Immature natural killer cell (primary cell): ENCODE measurements at regions not wholly inside any gene's neighbourhood (a gene's known extent, or its start where the extent isn't known, plus 50 kb on each side); places are given as distances from the start of the nearest gene placed in this dataset.
"Not testable (repeated sequence)": the region's sequence is repeated elsewhere in the genome, so short reads cannot be mapped to it uniquely, and the experiment has no call there.

ENCODE experiments used
- DNase-seq, 3 donors: peaks; one replicate each; pipeline ENCODE4 v3.0.0; 2022; ENCODE audit warnings: mixed read lengths in 1 of 3
- H3K27ac Mint-ChIP-seq, 6 donors: one replicate each; pipeline ENCODE4 v1.8.0; 2020; ENCODE audit warnings: mixed read lengths in 6 of 6, mild to moderate bottlenecking in 5 of 6, inconsistent platforms in 4 of 6, moderate library complexity in 3 of 6
- H3K27me3 Mint-ChIP-seq, 3 donors: one replicate each; pipeline ENCODE4 v1.8.0; 2020 to 2021; ENCODE audit warnings: low read depth in 3 of 3, mild to moderate bottlenecking in 3 of 3, mixed read lengths in 3 of 3, moderate library complexity in 3 of 3, inconsistent platforms in 1 of 3
- H3K36me3 Mint-ChIP-seq, 3 donors: one replicate each; pipeline ENCODE4 v1.8.0; 2020; ENCODE audit warnings: mixed read lengths in 3 of 3, inconsistent platforms in 2 of 3, mild to moderate bottlenecking in 2 of 3
- H3K4me1 Mint-ChIP-seq, 2 donors: one replicate each; pipeline ENCODE4 v1.8.0; 2020; ENCODE audit warnings: inconsistent platforms in 2 of 2, mild to moderate bottlenecking in 2 of 2, mixed read lengths in 2 of 2, moderate library complexity in 1 of 2
- H3K4me3 Mint-ChIP-seq, 5 donors: one replicate each; pipeline ENCODE4 v1.8.0; 2020; ENCODE audit warnings: mild to moderate bottlenecking in 5 of 5, mixed read lengths in 5 of 5, inconsistent platforms in 3 of 5, moderate library complexity in 3 of 5
- H3K9me3 Mint-ChIP-seq, 6 donors: one replicate each; pipeline ENCODE4 v1.8.0; 2020; ENCODE audit warnings: mild to moderate bottlenecking in 6 of 6, mixed read lengths in 6 of 6, inconsistent platforms in 4 of 6, moderate library complexity in 3 of 6

DNA sequence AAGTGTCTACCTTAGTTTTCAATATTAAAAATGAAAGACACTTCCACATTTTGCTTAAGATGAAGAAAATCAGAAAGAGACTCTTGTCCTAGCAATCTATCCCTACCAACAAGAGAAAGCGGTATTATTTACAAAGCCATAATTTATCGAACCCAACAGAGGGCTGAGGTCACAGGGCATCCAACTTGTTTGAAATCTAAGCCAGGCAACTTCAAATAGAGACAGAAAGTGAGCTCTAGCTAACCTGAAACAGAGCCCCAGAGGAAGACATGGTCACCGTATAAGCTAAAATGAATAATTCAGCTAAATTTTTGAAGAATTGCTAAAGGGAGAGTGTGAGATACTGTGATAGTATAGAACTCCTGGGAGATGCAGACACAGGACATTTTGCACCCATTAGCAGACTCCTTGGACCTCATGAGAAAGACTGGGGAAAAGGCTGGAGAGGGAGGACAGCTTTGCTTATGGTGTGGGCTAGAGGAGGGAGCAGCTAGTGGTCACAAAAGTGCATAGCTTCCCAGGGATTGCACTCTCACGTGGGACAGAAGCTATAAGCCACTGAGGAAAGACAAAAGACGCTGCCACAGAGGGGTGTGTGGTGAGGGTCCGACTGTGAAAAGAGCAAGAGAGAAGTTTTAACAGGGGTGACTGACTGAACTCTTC is 624.2 kb upstream of the GRIN3A start:
- DNase-seq: no peak
- H3K9me3 Mint-ChIP-seq: peaks cover 7 to 33% (median 17%) of the 10 kb centered on the region in 6 donors
- no peaks in the 10 kb centered on the region for H3K36me3 Mint-ChIP-seq
- no peak overlapping the region for H3K27ac Mint-ChIP-seq
- no peak overlapping the region for H3K4me3 Mint-ChIP-seq
- no peaks in the 10 kb centered on the region for H3K27me3 Mint-ChIP-seq
- H3K4me1 Mint-ChIP-seq: no peaks in the 10 kb centered on the region

DNA sequence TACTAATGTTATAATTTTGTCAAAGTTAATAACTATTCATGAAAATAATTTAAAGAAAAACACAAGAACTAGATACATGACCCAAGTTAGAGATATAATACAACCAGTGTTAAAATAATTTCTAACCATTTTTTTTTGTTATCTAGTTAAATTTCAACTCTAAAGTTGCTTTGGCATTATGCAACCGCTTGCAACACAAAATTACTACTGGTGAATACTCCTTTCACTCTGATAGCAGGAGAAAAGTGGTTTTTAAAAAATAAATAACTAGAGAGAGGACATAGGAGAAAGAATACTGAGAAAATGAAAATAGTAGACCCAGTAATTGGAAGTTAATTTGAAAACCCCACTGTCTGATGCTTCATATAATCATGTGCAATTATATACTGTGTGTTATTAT is 622.4 kb upstream of the GRIN3A start:
- H3K36me3 Mint-ChIP-seq: no peaks in the 10 kb centered on the region
- no peak for DNase-seq
- no peaks in the 10 kb centered on the region for H3K4me1 Mint-ChIP-seq
- no peak overlapping the region for H3K4me3 Mint-ChIP-seq
- H3K9me3 Mint-ChIP-seq: peaks cover 13 to 37% (median 20%) of the 10 kb centered on the region in 6 donors
- H3K27me3 Mint-ChIP-seq: peaks cover 0 to 2% (median 0%) of the 10 kb centered on the region in 3 donors
- H3K27ac Mint-ChIP-seq: no peak overlapping the region

DNA sequence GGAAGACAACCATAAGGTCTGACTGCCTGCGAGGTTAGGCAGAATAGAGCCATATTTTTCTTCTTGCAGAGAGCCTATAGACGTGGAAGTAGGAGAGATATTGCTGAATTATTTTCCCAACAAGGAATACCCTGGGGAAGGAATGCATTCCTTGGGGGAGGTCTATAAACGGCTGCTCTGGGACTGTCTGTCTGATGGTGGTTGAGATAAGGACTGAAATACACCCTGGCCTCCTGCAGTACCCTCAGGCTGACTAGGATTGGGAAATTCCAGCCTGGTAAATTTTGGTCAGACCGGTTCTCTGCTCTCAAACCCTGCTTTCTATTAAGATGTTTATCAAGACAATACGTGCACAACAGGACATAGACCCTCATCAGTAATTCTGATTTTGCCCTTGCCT is 617.5 kb upstream of the GRIN3A start:
- Mint-ChIP-seq H3K27me3 (peaks cover 0 to 2% (median 0%) of the 10 kb centered on the region in 3 donors), H3K9me3 (peaks cover 17 to 47% (median 27%) of the 10 kb centered on the region in 6 donors), H3K4me1 (no peaks in the 10 kb centered on the region), H3K36me3 (no peaks in the 10 kb centered on the region), H3K4me3 (no peak overlapping the region), H3K27ac (no peak overlapping the region)
- no peak for DNase-seq

DNA sequence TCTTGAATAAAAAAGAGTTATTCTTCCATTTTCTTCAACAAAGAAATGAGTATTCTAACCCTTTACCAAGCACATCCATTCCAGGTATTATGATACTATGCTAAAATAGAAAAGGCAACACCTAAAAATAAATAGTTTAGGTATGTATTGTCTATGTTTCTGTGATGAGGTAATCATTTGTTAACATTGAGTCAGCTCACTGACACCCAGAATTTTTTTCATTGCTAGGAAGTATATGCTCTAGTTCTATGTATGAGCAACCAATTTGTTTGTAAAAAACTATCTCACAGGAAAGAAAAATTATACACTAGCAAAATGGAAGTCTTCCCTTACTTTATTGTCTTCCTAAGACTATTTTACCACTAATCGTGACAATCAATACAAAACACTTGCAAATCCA is 615.6 kb upstream of the GRIN3A start:
- no peak overlapping the region for H3K4me3 Mint-ChIP-seq
- no peak overlapping the region for H3K27ac Mint-ChIP-seq
- H3K9me3 Mint-ChIP-seq: peaks cover 11 to 56% (median 35%) of the 10 kb centered on the region in 6 donors
- no peaks in the 10 kb centered on the region for H3K36me3 Mint-ChIP-seq
- DNase-seq: no peak
- H3K27me3 Mint-ChIP-seq: peaks cover 0 to 2% (median 0%) of the 10 kb centered on the region in 3 donors
- no peaks in the 10 kb centered on the region for H3K4me1 Mint-ChIP-seq

DNA sequence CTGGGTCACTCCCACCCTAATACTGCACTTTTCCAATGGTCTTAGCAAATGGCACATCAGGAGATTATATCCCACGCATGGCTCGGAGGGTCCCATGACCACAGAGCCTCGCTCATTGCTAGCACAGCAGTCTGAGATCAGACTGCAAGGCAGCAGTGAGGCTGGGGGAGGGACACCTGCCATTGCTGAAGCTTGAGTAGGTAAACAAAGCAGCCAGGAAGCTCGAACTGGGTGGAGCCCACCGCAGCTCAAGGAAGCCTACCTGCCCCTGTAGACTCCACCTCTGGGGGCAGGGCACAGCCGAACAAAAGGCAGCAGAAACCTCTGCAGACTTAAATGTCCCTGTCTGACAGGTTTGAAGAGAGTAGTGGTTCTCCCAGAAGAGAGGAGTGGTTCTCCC is 599.0 kb upstream of the GRIN3A start:
- H3K27me3 Mint-ChIP-seq, DNase-seq: not testable (repeated sequence)

DNA sequence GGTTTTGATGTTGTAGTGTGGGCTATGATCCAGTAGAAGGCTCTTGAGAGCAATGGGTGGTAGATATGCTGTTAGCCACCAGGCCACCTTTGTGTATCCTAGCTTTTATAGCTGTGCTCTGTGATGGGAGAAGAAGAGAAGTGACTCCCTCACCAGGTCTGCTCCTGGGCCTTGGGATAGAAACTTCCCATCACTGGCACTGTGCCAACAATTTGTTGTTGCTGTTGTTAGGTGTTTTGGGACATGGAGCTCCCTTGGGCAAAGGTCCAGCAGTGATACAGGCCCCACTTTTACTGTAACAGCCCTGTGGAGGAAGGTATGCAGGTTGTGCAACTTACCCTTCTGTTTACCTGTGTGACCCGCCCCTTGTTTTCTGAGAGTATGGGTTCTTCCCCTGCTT is 570.9 kb upstream of the GRIN3A start:
- H3K27me3 Mint-ChIP-seq: peaks cover 0 to 2% (median 0%) of the 10 kb centered on the region in 3 donors
- no peak overlapping the region for H3K27ac Mint-ChIP-seq
- H3K4me3 Mint-ChIP-seq: no peak overlapping the region
- no peak for DNase-seq
- peaks cover 0 to 5% (median 0%) of the 10 kb centered on the region in 3 donors for H3K36me3 Mint-ChIP-seq
- H3K9me3 Mint-ChIP-seq: peaks cover 30 to 70% (median 44%) of the 10 kb centered on the region in 6 donors
- no peaks in the 10 kb centered on the region for H3K4me1 Mint-ChIP-seq

More for the DNA sequence above, 599.0 kb upstream of the GRIN3A start:
- H3K9me3 Mint-ChIP-seq: peaks cover 5 to 45% (median 35%) of the 10 kb centered on the region in 6 donors
- not testable (repeated sequence) for H3K36me3 Mint-ChIP-seq, H3K4me3 Mint-ChIP-seq, H3K4me1 Mint-ChIP-seq, H3K27ac Mint-ChIP-seq

DNA sequence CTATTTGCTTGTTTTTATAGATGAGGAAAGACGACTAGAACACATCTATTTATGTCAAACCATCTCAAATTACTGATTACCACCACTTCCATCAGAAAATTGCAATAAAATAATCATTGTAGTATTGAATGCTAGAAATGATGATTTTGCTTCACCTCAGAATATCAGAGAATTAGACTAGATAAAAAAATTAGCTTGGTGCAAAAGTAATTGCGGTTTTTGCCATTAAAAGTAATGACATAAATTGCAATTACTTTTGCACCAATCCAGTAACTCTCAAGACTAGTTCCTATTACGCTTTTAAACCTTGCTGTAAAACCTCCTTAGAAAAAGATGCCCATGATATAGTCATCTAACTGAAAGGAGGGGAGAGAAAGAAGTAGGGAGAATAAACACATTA is 556.7 kb upstream of the GRIN3A start:
- Mint-ChIP-seq H3K9me3 (peaks cover 11 to 56% (median 19%) of the 10 kb centered on the region in 6 donors), H3K4me3 (no peak overlapping the region), H3K36me3 (no peaks in the 10 kb centered on the region), H3K4me1 (no peaks in the 10 kb centered on the region), H3K27ac (no peak overlapping the region), H3K27me3 (no peaks in the 10 kb centered on the region)
- no peak for DNase-seq

DNA sequence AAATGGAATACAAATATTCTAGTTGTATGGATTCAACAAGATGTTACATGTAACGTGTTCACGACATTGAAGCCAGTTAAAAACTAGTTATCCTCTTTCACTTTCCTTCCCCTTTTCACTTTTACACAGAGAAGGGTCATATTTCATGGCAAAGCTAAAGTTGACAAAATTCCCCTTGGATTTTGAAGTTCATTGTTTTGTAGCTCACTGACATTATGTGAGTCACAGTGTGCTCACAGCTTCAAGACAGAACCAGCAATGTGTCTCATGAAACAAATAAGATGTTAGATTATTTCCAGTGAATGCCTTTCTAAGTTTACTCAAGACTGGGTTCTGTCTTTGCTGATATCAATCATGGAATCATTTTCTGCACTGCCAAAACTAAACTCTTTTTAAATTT is 535.5 kb upstream of the GRIN3A start:
- no peak overlapping the region for H3K4me3 Mint-ChIP-seq
- no peak overlapping the region for H3K27ac Mint-ChIP-seq
- H3K27me3 Mint-ChIP-seq: peaks cover 0 to 3% (median 1%) of the 10 kb centered on the region in 3 donors
- H3K4me1 Mint-ChIP-seq: no peaks in the 10 kb centered on the region
- peaks cover 11 to 49% (median 27%) of the 10 kb centered on the region in 6 donors for H3K9me3 Mint-ChIP-seq
- no peak for DNase-seq
- peaks cover 0 to 3% (median 0%) of the 10 kb centered on the region in 3 donors for H3K36me3 Mint-ChIP-seq

DNA sequence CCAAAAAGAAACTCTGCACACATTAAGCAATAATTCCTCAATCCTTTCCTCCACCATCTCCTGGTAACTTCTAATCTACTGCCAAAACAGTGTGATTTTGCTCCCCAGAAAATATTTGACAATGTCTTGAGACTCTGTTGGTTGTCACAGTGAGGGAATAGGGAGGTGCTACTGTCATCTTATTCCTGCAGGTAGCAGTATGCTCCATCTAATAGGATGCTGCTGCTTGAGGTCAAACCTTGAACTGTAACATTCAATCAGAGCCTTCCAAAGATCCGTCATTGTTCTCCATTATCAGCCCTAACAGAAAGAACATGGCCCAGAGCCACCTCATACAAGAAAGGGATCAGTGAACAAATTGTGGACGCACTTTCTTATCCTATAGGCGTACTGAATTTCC is 514.7 kb upstream of the GRIN3A start:
- Mint-ChIP-seq H3K36me3 (no peaks in the 10 kb centered on the region), H3K9me3 (peaks cover 6 to 64% (median 28%) of the 10 kb centered on the region in 6 donors), H3K27ac (no peak overlapping the region)

DNA sequence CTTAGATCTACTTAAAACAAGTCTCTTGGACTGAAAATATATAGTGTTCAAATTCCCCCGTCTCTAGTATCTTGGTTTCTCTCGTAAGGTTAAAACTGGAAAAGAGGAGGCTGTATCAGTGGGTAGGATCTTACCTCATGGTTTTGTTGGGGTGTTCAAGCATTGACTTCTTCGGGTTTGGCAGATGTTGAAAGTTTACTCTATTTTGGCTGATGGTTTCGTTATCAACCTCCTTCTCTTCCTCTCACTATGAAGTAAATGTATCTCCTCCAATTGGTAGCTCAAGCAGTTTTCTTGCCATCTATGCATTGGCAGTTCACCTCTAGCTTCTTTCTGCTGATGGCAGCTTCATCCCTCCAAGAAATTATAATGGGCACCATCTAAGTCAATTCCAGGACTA is 506.5 kb upstream of the GRIN3A start:
- no peaks in the 10 kb centered on the region for H3K4me1 Mint-ChIP-seq
- H3K27ac Mint-ChIP-seq: no peak overlapping the region
- no peak for DNase-seq
- H3K27me3 Mint-ChIP-seq: no peaks in the 10 kb centered on the region
- no peaks in the 10 kb centered on the region for H3K36me3 Mint-ChIP-seq
- H3K9me3 Mint-ChIP-seq: peaks cover 2 to 35% (median 12%) of the 10 kb centered on the region in 6 donors
- no peak overlapping the region for H3K4me3 Mint-ChIP-seq

More for the DNA sequence above, 514.7 kb upstream of the GRIN3A start:
- no peak overlapping the region for H3K4me3 Mint-ChIP-seq
- H3K4me1 Mint-ChIP-seq: no peaks in the 10 kb centered on the region
- no peak for DNase-seq
- peaks cover 0 to 2% (median 0%) of the 10 kb centered on the region in 3 donors for H3K27me3 Mint-ChIP-seq

DNA sequence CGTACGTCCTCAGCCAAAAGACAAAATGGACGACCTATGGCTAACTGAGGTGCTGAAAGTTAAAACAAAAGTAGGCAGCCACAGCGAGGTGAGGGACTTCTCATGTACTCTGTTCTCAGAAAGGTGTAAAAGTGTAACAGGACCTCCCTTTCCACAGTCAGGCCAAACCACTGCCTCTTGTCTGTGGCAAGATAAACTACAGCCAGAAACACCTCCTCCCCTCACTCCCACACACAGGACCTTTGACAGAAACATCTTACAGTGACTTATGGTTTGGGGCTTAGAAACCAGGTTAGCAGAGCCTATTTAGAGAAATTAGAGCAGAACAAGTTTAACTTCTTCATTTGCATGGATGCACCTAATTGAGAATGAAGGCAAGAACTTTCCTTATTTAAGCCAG is 499.1 kb upstream of the GRIN3A start:
- Mint-ChIP-seq H3K4me1 (peaks cover 0 to 4% of the 10 kb centered on the region in 2 donors), H3K27ac (no peak overlapping the region), H3K9me3 (peaks cover 8 to 25% (median 11%) of the 10 kb centered on the region in 6 donors), H3K27me3 (no peaks in the 10 kb centered on the region), H3K36me3 (no peaks in the 10 kb centered on the region), H3K4me3 (peak overlapping the region in 2 of 5 donors; percentile 17 to 30)
- DNase-seq: peak; percentile 1 to 7 (median 7)

DNA sequence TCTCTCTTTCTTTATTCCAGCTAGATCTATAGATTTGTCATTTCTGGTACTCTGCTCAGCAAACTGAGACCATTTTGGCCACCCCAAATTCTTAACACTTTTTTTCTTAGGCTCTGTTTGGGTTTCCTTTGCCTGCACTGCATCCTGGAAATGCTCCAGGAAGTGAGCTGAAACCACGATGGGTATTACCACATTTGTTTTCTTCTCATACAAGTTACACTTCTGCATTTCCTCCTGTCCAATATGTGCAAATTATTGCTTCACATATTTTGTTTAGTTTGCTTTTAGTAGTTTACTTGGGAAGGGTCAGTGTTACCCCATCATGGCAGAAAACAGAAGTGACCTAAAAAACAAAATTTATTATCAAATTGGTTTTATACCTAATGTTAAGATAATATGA is 498.6 kb upstream of the GRIN3A start:
- peak in 2 of 3 donors; percentile 1 for DNase-seq
- Mint-ChIP-seq H3K27ac (peak overlapping the region in 2 of 6 donors; percentile 25 to 51), H3K9me3 (peaks cover 10 to 29% (median 14%) of the 10 kb centered on the region in 6 donors), H3K27me3 (no peaks in the 10 kb centered on the region), H3K4me3 (peak overlapping the region in 2 of 5 donors; percentile 24 to 30), H3K36me3 (no peaks in the 10 kb centered on the region), H3K4me1 (peaks cover 0 to 4% of the 10 kb centered on the region in 2 donors)

DNA sequence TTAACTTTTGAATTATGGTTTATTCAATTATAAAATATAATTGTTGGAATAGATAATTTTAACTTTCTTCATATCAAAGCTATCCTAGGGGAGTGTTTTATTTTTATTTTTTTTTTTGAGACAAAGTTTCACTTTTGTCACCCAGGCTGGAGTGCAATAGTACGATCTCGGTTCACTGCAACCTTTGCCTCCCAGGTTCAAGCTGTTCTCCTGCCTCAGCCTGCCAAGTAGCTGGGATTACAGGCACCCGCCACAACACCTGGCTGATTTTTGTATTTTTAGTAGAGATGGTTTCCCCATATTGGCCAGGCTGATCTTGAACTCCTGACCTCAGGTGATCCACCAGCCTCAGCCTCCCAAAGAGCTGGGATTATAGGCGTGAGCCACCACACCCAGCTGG is 489.0 kb upstream of the GRIN3A start:
- not testable (repeated sequence) for H3K4me1 Mint-ChIP-seq, H3K27me3 Mint-ChIP-seq, H3K36me3 Mint-ChIP-seq, H3K4me3 Mint-ChIP-seq, H3K27ac Mint-ChIP-seq, DNase-seq
- peaks cover 1 to 39% (median 16%) of the 10 kb centered on the region in 6 donors for H3K9me3 Mint-ChIP-seq

DNA sequence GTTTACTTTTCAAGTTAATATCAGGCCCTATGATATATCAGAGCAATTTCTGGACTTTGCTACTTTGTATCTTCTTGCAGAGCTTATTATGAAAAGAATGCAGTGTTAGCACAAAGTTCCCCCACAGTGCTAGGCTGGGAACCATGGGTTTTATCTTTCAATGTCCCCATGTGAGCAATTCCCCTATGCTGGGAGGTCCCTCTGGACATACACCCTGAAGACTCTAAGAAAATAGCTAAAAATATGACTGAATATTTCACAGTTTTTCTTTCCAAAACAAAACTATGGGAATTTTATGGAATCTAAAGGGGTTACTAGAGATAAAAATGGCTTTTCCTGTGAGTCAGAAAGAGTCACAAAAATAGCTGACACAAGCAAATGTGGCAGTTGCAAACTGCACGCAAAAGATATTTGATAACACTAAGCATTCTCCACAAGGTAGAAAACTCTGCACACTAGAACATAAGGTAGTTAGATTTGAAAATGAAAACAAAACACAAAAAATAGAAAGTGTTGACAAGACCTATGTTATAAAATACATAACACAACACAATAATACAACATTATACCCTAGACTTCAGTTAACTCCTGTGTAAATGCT is 487.5 kb upstream of the GRIN3A start:
- Mint-ChIP-seq H3K27me3 (peaks cover 0 to 1% (median 0%) of the 10 kb centered on the region in 3 donors), H3K9me3 (peaks cover 0 to 34% (median 14%) of the 10 kb centered on the region in 6 donors)

More for the DNA sequence above, 487.5 kb upstream of the GRIN3A start:
- no peak overlapping the region for H3K27ac Mint-ChIP-seq
- H3K4me3 Mint-ChIP-seq: no peak overlapping the region
- H3K4me1 Mint-ChIP-seq: no peaks in the 10 kb centered on the region
- no peak for DNase-seq
- H3K36me3 Mint-ChIP-seq: no peaks in the 10 kb centered on the region
